GM18861 (cell line): ENCODE measurements at regions not wholly inside any gene's neighbourhood (a gene's known extent, or its start where the extent isn't known, plus 50 kb on each side); places are given as distances from the start of the nearest gene placed in this dataset.

Source experiments
- ATAC-seq: cut with Tn5 transposase; IDR thresholded peaks from one replicate; pipeline ENCODE4 v1.9.1; 2021; ENCODE audit not compliant: unreplicated experiment

GRCh38 chr18:60445341-60445740, 72.8 kb upstream of the MC4R start:
- no peak for ATAC-seq

GRCh38 chr18:60446821-60447220, 74.2 kb upstream of the MC4R start:
- no peak for ATAC-seq

GRCh38 chr18:60448487-60449267, 76.1 kb upstream of the MC4R start:
- no peak for ATAC-seq

- ATAC-seq = no peak
Observed at GRCh38 chr18:60452421-60452820, 79.8 kb upstream of the MC4R start.

- ATAC-seq = no peak
Observed at GRCh38 chr18:60466677-60467076, 94.1 kb upstream of the MC4R start.

- no peak for ATAC-seq
Observed at GRCh38 chr18:60469387-60470100, 97.0 kb upstream of the MC4R start.

GRCh38 chr18:60471652-60472051, 99.1 kb upstream of the MC4R start:
- no peak for ATAC-seq

- ATAC-seq = no peak
Observed at GRCh38 chr18:60485201-60485600, 112.6 kb upstream of the MC4R start.

GRCh38 chr18:60493066-60493465, 120.5 kb upstream of the MC4R start:
- no peak for ATAC-seq

- ATAC-seq = no peak
Observed at GRCh38 chr18:60499675-60500074, 127.1 kb upstream of the MC4R start.

- ATAC-seq = no peak
Observed at GRCh38 chr18:60500960-60501359, 128.4 kb upstream of the MC4R start.

- ATAC-seq = no peak
Observed at GRCh38 chr18:60502591-60502990, 130.0 kb upstream of the MC4R start.

GRCh38 chr18:60503199-60503598, 130.6 kb upstream of the MC4R start:
- ATAC-seq = no peak

GRCh38 chr18:60506190-60506589, 133.6 kb upstream of the MC4R start:
- no peak for ATAC-seq

- ATAC-seq = no peak
Observed at GRCh38 chr18:60506682-60507081, 134.1 kb upstream of the MC4R start.

- no peak for ATAC-seq
Observed at GRCh38 chr18:60508108-60508507, 135.5 kb upstream of the MC4R start.

- no peak for ATAC-seq
Observed at GRCh38 chr18:60534538-60534937, 162.0 kb upstream of the MC4R start.

GRCh38 chr18:60537074-60537473, 164.5 kb upstream of the MC4R start:
- ATAC-seq = no peak

- ATAC-seq = no peak
Observed at GRCh38 chr18:60538891-60539290, 166.3 kb upstream of the MC4R start.

- ATAC-seq = no peak
Observed at GRCh38 chr18:60541661-60542060, 169.1 kb upstream of the MC4R start.

GRCh38 chr18:60543646-60544045, 171.1 kb upstream of the MC4R start:
- ATAC-seq = no peak

- no peak for ATAC-seq
Observed at GRCh38 chr18:60549338-60549960, 176.9 kb upstream of the MC4R start.
